ENCODE measurements at regions not wholly inside any gene's neighbourhood (a gene's known extent, or its start where the extent isn't known, plus 50 kb on each side); places are given as distances from the start of the nearest gene placed in this dataset.

- TF ChIP-seq SPI1 (IDR thresholded peaks at IDR 0.05; ENCODE audit: borderline replicate concordance, insufficient read depth, low read depth, low read length) (no peak), RFX5 (IDR thresholded peaks at IDR 0.05; ENCODE audit: low read depth, low read length) (no peak), CTCF (IDR thresholded peaks at IDR 0.05 in 2 of 3, conservative IDR thresholded peaks at IDR 0.05 in 1 of 3; ENCODE audit: control insufficient read depth in 2 of 3, extremely low read depth in 1 of 3, insufficient read depth in 1 of 3, low read depth in 3 of 3, low read length in 3 of 3) (no peak), TAF1 (IDR thresholded peaks at IDR 0.05; ENCODE audit: borderline replicate concordance, low read depth, low read length) (no peak), BCL11A (IDR thresholded peaks at IDR 0.05; ENCODE audit: low read depth, low read length) (no peak), NFXL1 (IDR thresholded peaks at IDR 0.05; ENCODE audit: borderline replicate concordance) (no peak), ATF3 (IDR thresholded peaks at IDR 0.05; ENCODE audit: borderline replicate concordance, extremely low read depth, low read depth, low read length) (no peak), MAX (IDR thresholded peaks at IDR 0.05; ENCODE audit: low read depth, low read length) (no peak)
- TF ChIP-seq, protein P1, sequence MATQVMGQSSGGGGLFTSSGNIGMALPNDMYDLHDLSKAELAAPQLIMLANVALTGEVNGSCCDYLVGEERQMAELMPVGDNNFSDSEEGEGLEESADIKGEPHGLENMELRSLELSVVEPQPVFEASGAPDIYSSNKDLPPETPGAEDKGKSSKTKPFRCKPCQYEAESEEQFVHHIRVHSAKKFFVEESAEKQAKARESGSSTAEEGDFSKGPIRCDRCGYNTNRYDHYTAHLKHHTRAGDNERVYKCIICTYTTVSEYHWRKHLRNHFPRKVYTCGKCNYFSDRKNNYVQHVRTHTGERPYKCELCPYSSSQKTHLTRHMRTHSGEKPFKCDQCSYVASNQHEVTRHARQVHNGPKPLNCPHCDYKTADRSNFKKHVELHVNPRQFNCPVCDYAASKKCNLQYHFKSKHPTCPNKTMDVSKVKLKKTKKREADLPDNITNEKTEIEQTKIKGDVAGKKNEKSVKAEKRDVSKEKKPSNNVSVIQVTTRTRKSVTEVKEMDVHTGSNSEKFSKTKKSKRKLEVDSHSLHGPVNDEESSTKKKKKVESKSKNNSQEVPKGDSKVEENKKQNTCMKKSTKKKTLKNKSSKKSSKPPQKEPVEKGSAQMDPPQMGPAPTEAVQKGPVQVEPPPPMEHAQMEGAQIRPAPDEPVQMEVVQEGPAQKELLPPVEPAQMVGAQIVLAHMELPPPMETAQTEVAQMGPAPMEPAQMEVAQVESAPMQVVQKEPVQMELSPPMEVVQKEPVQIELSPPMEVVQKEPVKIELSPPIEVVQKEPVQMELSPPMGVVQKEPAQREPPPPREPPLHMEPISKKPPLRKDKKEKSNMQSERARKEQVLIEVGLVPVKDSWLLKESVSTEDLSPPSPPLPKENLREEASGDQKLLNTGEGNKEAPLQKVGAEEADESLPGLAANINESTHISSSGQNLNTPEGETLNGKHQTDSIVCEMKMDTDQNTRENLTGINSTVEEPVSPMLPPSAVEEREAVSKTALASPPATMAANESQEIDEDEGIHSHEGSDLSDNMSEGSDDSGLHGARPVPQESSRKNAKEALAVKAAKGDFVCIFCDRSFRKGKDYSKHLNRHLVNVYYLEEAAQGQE (IDR thresholded peaks at IDR 0.05; ENCODE audit: low read depth, low read length) = no peak
Measured at GRCh38 chr4:45765521-45765920, 358.3 kb downstream of the GABRG1 start.

Measured in GM12878 (cell line).